ENCODE measurements at regions not wholly inside any gene's neighbourhood (a gene's known extent, or its start where the extent isn't known, plus 50 kb on each side); places are given as distances from the start of the nearest gene placed in this dataset.
"Not testable (repeated sequence)": the region's sequence is repeated elsewhere in the genome, so short reads cannot be mapped to it uniquely, and the experiment has no call there.

GRCh38 chr13:31545616-31546015 lies 193.7 kb upstream of the RXFP2 start:
- DNase-seq (ENCODE audit: low spot score in 2 of 2): no peak
- intact Hi-C loops (cut with DNase I; ENCODE audit: low total_unique reads): no loop called here
- WGBS, 2 donors: 44 to 52% methylated on average over 3 of the region's 3 CpGs
- H3K4me3 ChIP-seq (ENCODE audit: low read depth, poor library complexity, severe bottlenecking): no peak overlapping the region
- no peak for TF ChIP-seq POLR2A (IDR thresholded peaks at IDR 0.05)
- TF ChIP-seq CTCF (IDR thresholded peaks at IDR 0.05): no peak

GRCh38 chr13:31556376-31556775 lies 182.9 kb upstream of the RXFP2 start:
- intact Hi-C loops (cut with DNase I; ENCODE audit: low total_unique reads): no loop called here
- WGBS, 2 donors: 49 to 61% methylated on average over 5 of the region's 5 CpGs
- H3K4me3 ChIP-seq (ENCODE audit: low read depth, poor library complexity, severe bottlenecking): no peak overlapping the region
- no peak for TF ChIP-seq CTCF (IDR thresholded peaks at IDR 0.05)
- TF ChIP-seq POLR2A (IDR thresholded peaks at IDR 0.05): no peak
- DNase-seq (ENCODE audit: low spot score in 2 of 2): no peak

GRCh38 chr13:31584221-31584620 lies 155.1 kb upstream of the RXFP2 start:
- intact Hi-C loops (cut with DNase I; ENCODE audit: low total_unique reads); DNase-seq (ENCODE audit: low spot score in 2 of 2); H3K4me3 ChIP-seq (ENCODE audit: low read depth, poor library complexity, severe bottlenecking): not testable (repeated sequence)
- 93 to 96% methylated on average over 9 of the region's 9 CpGs for WGBS, 2 donors

GRCh38 chr13:31587698-31588266 lies 151.5 kb upstream of the RXFP2 start:
- TF ChIP-seq POLR2A (IDR thresholded peaks at IDR 0.05): no peak
- no peak for TF ChIP-seq CTCF (IDR thresholded peaks at IDR 0.05)
- no peak for DNase-seq (ENCODE audit: low spot score in 2 of 2)
- 47 to 51% methylated on average over 3 of the region's 3 CpGs for WGBS, 2 donors
- no peak overlapping the region for H3K4me3 ChIP-seq (ENCODE audit: low read depth, poor library complexity, severe bottlenecking)
- intact Hi-C loops (cut with DNase I; ENCODE audit: low total_unique reads): no loop called here

GRCh38 chr13:31588316-31588715 lies 151.0 kb upstream of the RXFP2 start:
- intact Hi-C loops (cut with DNase I; ENCODE audit: low total_unique reads): no loop called here
- H3K4me3 ChIP-seq (ENCODE audit: low read depth, poor library complexity, severe bottlenecking): no peak overlapping the region
- TF ChIP-seq CTCF (IDR thresholded peaks at IDR 0.05) (no peak), POLR2A (IDR thresholded peaks at IDR 0.05) (no peak)
- DNase-seq (ENCODE audit: low spot score in 2 of 2): no peak
- WGBS, 2 donors: 43 to 49% methylated on average over 3 of the region's 3 CpGs

GRCh38 chr13:31588893-31589292 lies 150.4 kb upstream of the RXFP2 start:
- 38 to 57% methylated on average over 1 of the region's 1 CpG for WGBS, 2 donors
- intact Hi-C loops (cut with DNase I; ENCODE audit: low total_unique reads): no loop called here
- DNase-seq (ENCODE audit: low spot score in 2 of 2): no peak
- no peak for TF ChIP-seq POLR2A (IDR thresholded peaks at IDR 0.05)
- TF ChIP-seq CTCF (IDR thresholded peaks at IDR 0.05): no peak
- no peak overlapping the region for H3K4me3 ChIP-seq (ENCODE audit: low read depth, poor library complexity, severe bottlenecking)
